ENCODE measurements at regions not wholly inside any gene's neighbourhood (a gene's known extent, or its start where the extent isn't known, plus 50 kb on each side); places are given as distances from the start of the nearest gene placed in this dataset.

GRCh38 chr5:74222806-74223205, 417.7 kb downstream of the ENC1 start:
- TF ChIP-seq CTCF (IDR thresholded peaks at IDR 0.05; ENCODE audit: extremely low read depth, missing control alignments) = no peak
- no peak for DNase-seq (ENCODE audit: low spot score)

- DNase-seq (ENCODE audit: low spot score) = no peak
- no peak for TF ChIP-seq CTCF (IDR thresholded peaks at IDR 0.05; ENCODE audit: extremely low read depth, missing control alignments)
Observed at GRCh38 chr5:74221413-74221812, 419.1 kb downstream of the ENC1 start.

- DNase-seq (ENCODE audit: low spot score) = no peak
- TF ChIP-seq CTCF (IDR thresholded peaks at IDR 0.05; ENCODE audit: extremely low read depth, missing control alignments) = no peak
Observed at GRCh38 chr5:74216012-74216411, 424.5 kb downstream of the ENC1 start.

GRCh38 chr5:74212336-74212735, 428.2 kb downstream of the ENC1 start:
- DNase-seq (ENCODE audit: low spot score) = no peak
- no peak for TF ChIP-seq CTCF (IDR thresholded peaks at IDR 0.05; ENCODE audit: extremely low read depth, missing control alignments)

- no peak for DNase-seq (ENCODE audit: low spot score)
- no peak for TF ChIP-seq CTCF (IDR thresholded peaks at IDR 0.05; ENCODE audit: extremely low read depth, missing control alignments)
Observed at GRCh38 chr5:74209571-74209970, 431.0 kb downstream of the ENC1 start.

GRCh38 chr5:74206579-74207550, 433.7 kb downstream of the ENC1 start:
- no peak for DNase-seq (ENCODE audit: low spot score)
- TF ChIP-seq CTCF (IDR thresholded peaks at IDR 0.05; ENCODE audit: extremely low read depth, missing control alignments) = no peak

- TF ChIP-seq CTCF (IDR thresholded peaks at IDR 0.05; ENCODE audit: extremely low read depth, missing control alignments) = no peak
- no peak for DNase-seq (ENCODE audit: low spot score)
Observed at GRCh38 chr5:74205767-74206578, 434.6 kb downstream of the ENC1 start.

All from GM20000 (cell line).